A549 (cell line): ENCODE measurements at regions not wholly inside any gene's neighbourhood (a gene's known extent, or its start where the extent isn't known, plus 50 kb on each side); places are given as distances from the start of the nearest gene placed in this dataset.

Experiments used
- CBX8 ChIP-seq: fragments of 200-600 bp; sonication (generic); IDR thresholded peaks from 2 replicates; pipeline ENCODE4 v1.6.1; 2016
- CTCF ChIP-seq: fragments of >200 bp; sonication (Bioruptor Twin); formaldehyde crosslinking; IDR thresholded peaks from 3 replicates; pipeline ENCODE4 v1.5.1; 2016
- JUNB ChIP-seq: fragments of >200 bp; sonication (Bioruptor Twin); formaldehyde crosslinking; IDR thresholded peaks from 2 replicates; pipeline ENCODE4 v1.6.1; 2016
- KDM1A ChIP-seq: fragments of 200-600 bp; sonication (generic); IDR thresholded peaks from 2 replicates; pipeline ENCODE4 v1.6.1; 2016; ENCODE audit warnings: low read depth, mild to moderate bottlenecking
- MAFK ChIP-seq: fragments of 450-650 bp; IDR thresholded peaks from 2 replicates; pipeline ENCODE4 v1.6.1; 2014; ENCODE audit not compliant: partially characterized antibody
- MAX ChIP-seq: IDR thresholded peaks from 2 replicates; pipeline ENCODE4 v1.6.1; 2012
- MYC ChIP-seq: IDR thresholded peaks from 2 replicates; pipeline ENCODE4 v1.6.1; 2012; ENCODE audit warnings: mild to moderate bottlenecking, inconsistent platforms, low read length, improper control_type of control experiment, borderline replicate concordance
- POLR2AphosphoS2 ChIP-seq: conservative IDR thresholded peaks from 2 replicates; pipeline ENCODE4 v1.6.1; 2012; ENCODE audit warnings: low read length, improper control_type of control experiment, inconsistent platforms
- REST ChIP-seq: fragments of 200-600 bp; sonication (generic); IDR thresholded peaks from 2 replicates; pipeline ENCODE4 v1.6.1; 2016; ENCODE audit warnings: antibody characterized with exemption, mild to moderate bottlenecking, moderate library complexity
- ZSCAN20 ChIP-seq: fragments of 250-450 bp; sonication (Bioruptor Pico); IDR thresholded peaks from 2 replicates; pipeline ENCODE4 v1.8.0; 2022; ENCODE audit warnings: mild to moderate bottlenecking, moderate library complexity

GRCh38 chr4:152181150-152181549 is 354.7 kb downstream of the FBXW7 start:
- TF ChIP-seq CTCF, result no peak
- no peak for TF ChIP-seq MAFK
- no peak for TF ChIP-seq ZSCAN20
- no peak for TF ChIP-seq REST
- TF ChIP-seq MYC, result no peak
- TF ChIP-seq CBX8, result no peak
- no peak for TF ChIP-seq POLR2AphosphoS2
- TF ChIP-seq JUNB, result no peak
- TF ChIP-seq MAX, result no peak
- no peak for TF ChIP-seq KDM1A
